ENCODE measurements at regions not wholly inside any gene's neighbourhood (a gene's known extent, or its start where the extent isn't known, plus 50 kb on each side); places are given as distances from the start of the nearest gene placed in this dataset.

- TF ChIP-seq CTCF (IDR thresholded peaks at IDR 0.05) (no peak), POLR2A (IDR thresholded peaks at IDR 0.05) (no peak)
Measured at GRCh38 chr9:108759399-108759798, 96.4 kb downstream of the ACTL7B start.

All from right lobe of liver (tissue), 4 donors.